ENCODE measurements at regions not wholly inside any gene's neighbourhood (a gene's known extent, or its start where the extent isn't known, plus 50 kb on each side); places are given as distances from the start of the nearest gene placed in this dataset.

DNA sequence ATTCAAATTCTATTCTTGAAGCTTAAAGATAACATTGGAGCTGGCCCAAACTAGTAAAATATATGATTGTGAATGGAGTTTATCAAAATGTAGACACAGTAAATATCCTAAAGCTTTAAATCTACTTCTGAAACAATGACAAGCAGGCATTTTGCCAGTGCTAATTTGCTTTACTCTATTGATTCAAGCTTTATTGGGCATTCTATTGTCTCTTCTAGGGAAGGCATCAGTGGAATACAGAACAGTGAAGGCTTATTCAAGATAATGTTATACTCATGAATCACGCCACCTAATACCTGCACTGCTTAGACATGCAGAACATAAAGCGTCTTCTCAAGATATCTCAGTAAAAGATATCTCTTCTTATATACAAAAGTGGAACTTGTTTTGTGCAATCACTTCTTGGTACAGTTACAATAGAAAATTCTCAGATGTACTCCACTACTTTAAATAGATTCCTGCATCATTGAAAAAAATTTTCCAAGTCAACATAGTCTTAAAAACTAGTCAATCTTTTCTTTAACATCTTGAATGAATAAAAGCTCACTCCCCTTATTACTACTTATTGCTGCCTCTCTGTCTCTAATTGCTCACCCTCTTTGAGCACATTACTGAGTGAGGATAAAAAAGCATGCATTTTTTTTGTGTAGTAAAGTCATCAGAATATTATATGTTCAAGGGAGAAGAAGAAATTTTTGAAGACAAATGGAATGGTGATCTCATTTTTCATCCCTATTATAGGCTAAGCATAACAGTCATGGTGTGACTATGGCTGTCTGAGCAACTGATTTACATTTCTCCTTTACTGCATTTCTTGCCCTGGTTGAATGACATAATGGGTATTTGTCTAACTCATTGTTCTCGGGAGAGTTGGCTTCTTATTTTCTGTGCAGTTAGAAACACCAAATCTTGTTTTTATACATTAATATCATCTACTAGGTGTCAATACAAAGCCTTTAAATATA is 98.0 kb upstream of the E2F7 start:
- Mint-ChIP-seq H3K4me1 (ENCODE audit: low read depth) (no peaks in the 10 kb centered on the region), H3K27me3 (ENCODE audit: low read depth) (peaks cover 2% of the 10 kb centered on the region), H3K36me3 (ENCODE audit: low read depth) (no peaks in the 10 kb centered on the region), H3K27ac (no peak overlapping the region), H3K9me3 (no peaks in the 10 kb centered on the region), H3K4me3 (no peak overlapping the region)
- intact Hi-C loops (cut with micrococcal nuclease), result no loop called here
- CTCF ChIA-PET, result no interaction called here
- DNase-seq, result no peak

GRCh38 chr12:77161944-77162343 is 96.6 kb upstream of the E2F7 start:
- CTCF ChIA-PET, result no interaction called here
- H3K9me3 Mint-ChIP-seq, result no peaks in the 10 kb centered on the region
- DNase-seq, result no peak
- no peak overlapping the region for H3K27ac Mint-ChIP-seq
- H3K4me1 Mint-ChIP-seq (ENCODE audit: low read depth), result no peaks in the 10 kb centered on the region
- intact Hi-C loops (cut with micrococcal nuclease), result no loop called here
- peaks cover 2% of the 10 kb centered on the region for H3K27me3 Mint-ChIP-seq (ENCODE audit: low read depth)
- H3K4me3 Mint-ChIP-seq, result no peak overlapping the region
- H3K36me3 Mint-ChIP-seq (ENCODE audit: low read depth), result no peaks in the 10 kb centered on the region

- no peaks in the 10 kb centered on the region for H3K9me3 Mint-ChIP-seq
- H3K4me3 Mint-ChIP-seq, result no peak overlapping the region
- H3K27me3 Mint-ChIP-seq (ENCODE audit: low read depth), result peaks cover 2% of the 10 kb centered on the region
- DNase-seq, result no peak
- intact Hi-C loops (cut with micrococcal nuclease), result no loop called here
- H3K36me3 Mint-ChIP-seq (ENCODE audit: low read depth), result no peaks in the 10 kb centered on the region
- CTCF ChIA-PET, result no interaction called here
- no peaks in the 10 kb centered on the region for H3K4me1 Mint-ChIP-seq (ENCODE audit: low read depth)
- no peak overlapping the region for H3K27ac Mint-ChIP-seq
Observed at GRCh38 chr12:77160931-77161330, 95.6 kb upstream of the E2F7 start.

- no peaks in the 10 kb centered on the region for H3K4me1 Mint-ChIP-seq (ENCODE audit: low read depth)
- H3K36me3 Mint-ChIP-seq (ENCODE audit: low read depth), result no peaks in the 10 kb centered on the region
- H3K27ac Mint-ChIP-seq, result no peak overlapping the region
- CTCF ChIA-PET, result no interaction called here
- DNase-seq, result no peak
- intact Hi-C loops (cut with micrococcal nuclease), result no loop called here
- peaks cover 1% of the 10 kb centered on the region for H3K9me3 Mint-ChIP-seq
- H3K27me3 Mint-ChIP-seq (ENCODE audit: low read depth), result no peaks in the 10 kb centered on the region
- H3K4me3 Mint-ChIP-seq, result no peak overlapping the region
Observed at GRCh38 chr12:77153706-77154105, 88.3 kb upstream of the E2F7 start.

DNA sequence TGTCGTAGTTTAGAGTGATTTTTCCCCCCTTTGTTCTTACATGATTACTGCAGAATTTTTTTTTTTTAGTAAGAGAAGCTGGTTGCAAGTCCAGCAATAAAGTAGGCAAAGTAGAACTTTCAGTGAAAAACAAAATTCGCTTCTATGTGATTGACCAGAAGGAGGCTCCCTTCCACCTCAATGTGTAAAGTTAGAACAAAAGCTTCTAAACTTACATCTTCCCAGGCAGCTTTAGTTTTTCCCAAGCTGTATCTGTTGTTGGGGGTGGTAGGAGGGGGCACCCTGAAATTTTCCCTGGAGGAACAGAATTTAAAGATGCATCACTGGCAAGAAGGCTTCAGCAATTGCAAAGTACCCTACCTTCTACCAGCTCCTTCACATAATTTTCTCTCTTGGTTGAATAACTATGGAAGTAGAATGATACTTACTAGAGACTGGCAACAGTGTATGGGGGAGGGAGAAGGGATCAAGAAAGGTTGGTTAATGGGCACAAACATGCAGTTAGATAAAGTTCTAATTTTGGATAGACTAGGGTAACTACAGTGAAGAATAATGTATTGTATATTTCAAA is 87.3 kb upstream of the E2F7 start:
- DNase-seq, result no peak
- no peaks in the 10 kb centered on the region for H3K27me3 Mint-ChIP-seq (ENCODE audit: low read depth)
- intact Hi-C loops (cut with micrococcal nuclease), result no loop called here
- CTCF ChIA-PET, result interaction anchor here (0.7 kb wide), 1 partner anchor 297 kb away, joined by 3 read pairs; no protein-coding TSS in a partner anchor
- peaks cover 1% of the 10 kb centered on the region for H3K9me3 Mint-ChIP-seq
- H3K4me1 Mint-ChIP-seq (ENCODE audit: low read depth), result no peaks in the 10 kb centered on the region
- no peak overlapping the region for H3K4me3 Mint-ChIP-seq
- no peaks in the 10 kb centered on the region for H3K36me3 Mint-ChIP-seq (ENCODE audit: low read depth)
- no peak overlapping the region for H3K27ac Mint-ChIP-seq

GRCh38 chr12:77151030-77151429 is 85.7 kb upstream of the E2F7 start:
- peaks cover 1% of the 10 kb centered on the region for H3K9me3 Mint-ChIP-seq
- no peak for DNase-seq
- H3K4me1 Mint-ChIP-seq (ENCODE audit: low read depth), result no peaks in the 10 kb centered on the region
- no peak overlapping the region for H3K27ac Mint-ChIP-seq
- H3K27me3 Mint-ChIP-seq (ENCODE audit: low read depth), result no peaks in the 10 kb centered on the region
- intact Hi-C loops (cut with micrococcal nuclease), result no loop called here
- H3K4me3 Mint-ChIP-seq, result no peak overlapping the region
- CTCF ChIA-PET, result no interaction called here
- H3K36me3 Mint-ChIP-seq (ENCODE audit: low read depth), result no peaks in the 10 kb centered on the region

DNA sequence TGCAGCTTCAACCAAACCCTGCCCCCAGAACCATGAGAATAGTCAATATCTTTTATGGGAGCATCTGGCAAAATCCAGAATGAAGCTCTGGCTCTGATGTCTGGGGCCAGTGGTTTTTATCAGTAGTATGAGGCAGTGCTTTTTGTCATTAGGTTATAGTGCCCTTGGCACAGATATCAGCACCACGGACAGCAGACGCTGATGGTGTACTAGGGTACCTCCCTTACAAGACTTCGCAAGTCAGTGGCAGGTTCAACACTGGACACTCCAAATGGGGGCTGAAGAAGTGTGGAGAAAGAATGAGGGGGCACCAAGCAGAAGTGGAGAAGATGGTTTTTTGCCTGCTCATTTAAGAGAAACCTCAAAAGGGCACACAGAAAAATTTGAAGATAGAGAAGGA is 68.2 kb upstream of the E2F7 start:
- peaks cover 5% of the 10 kb centered on the region for H3K27me3 Mint-ChIP-seq (ENCODE audit: low read depth)
- no peak overlapping the region for H3K4me3 Mint-ChIP-seq
- H3K27ac Mint-ChIP-seq, result no peak overlapping the region
- intact Hi-C loops (cut with micrococcal nuclease), result no loop called here
- peak; percentile 40 for DNase-seq
- no peaks in the 10 kb centered on the region for H3K9me3 Mint-ChIP-seq
- H3K4me1 Mint-ChIP-seq (ENCODE audit: low read depth), result no peaks in the 10 kb centered on the region
- CTCF ChIA-PET, result no interaction called here
- H3K36me3 Mint-ChIP-seq (ENCODE audit: low read depth), result no peaks in the 10 kb centered on the region

DNA sequence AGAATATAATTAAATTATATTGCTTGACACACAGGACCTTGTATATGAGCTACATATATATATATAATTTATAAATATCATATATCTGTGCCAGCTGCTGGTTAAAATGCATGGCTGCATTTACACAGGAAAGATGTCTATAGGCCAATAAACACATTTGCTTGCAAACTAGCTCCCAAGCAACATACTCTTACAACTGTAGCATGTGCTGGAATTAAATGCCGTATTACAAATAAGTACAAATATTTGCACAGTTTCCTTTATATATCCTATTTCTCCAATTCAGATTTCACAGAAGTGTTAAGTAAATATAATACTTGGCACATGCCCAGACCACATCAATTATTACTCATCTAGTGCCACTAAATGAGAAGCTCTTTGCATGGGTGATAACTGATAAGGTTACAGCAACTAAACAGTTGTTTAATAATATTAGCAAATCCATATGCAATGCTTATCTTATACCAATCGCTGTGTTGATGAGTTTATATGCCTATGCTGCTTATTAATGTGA is 66.7 kb upstream of the E2F7 start:
- Mint-ChIP-seq H3K4me1 (ENCODE audit: low read depth) (no peaks in the 10 kb centered on the region), H3K27ac (no peak overlapping the region), H3K9me3 (no peaks in the 10 kb centered on the region), H3K36me3 (ENCODE audit: low read depth) (no peaks in the 10 kb centered on the region), H3K27me3 (ENCODE audit: low read depth) (peaks cover 5% of the 10 kb centered on the region), H3K4me3 (no peak overlapping the region)
- intact Hi-C loops (cut with micrococcal nuclease), result no loop called here
- CTCF ChIA-PET, result no interaction called here
- no peak for DNase-seq

DNA sequence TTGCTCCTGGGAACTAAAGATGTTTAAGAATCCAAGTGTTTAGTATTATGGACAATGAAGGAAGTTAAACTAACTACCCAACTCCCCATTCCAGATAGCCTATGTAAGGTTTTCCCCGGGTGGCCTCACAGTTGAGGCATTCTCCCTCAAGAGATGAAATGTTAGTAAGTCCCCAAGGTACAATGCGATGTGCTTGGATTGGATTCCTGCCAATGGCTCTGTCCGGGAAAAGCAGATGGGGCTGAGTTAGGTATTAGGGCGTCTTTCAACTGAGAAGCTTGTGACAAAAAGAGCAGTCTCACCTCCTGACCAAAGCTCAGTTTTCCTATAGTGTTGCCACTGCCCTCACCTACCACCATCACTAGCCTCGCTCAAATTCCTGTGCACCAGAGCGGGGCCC is 64.8 kb upstream of the E2F7 start:
- no peak overlapping the region for H3K27ac Mint-ChIP-seq

GRCh38 chr12:77124767-77125166 is 59.4 kb upstream of the E2F7 start:
- Mint-ChIP-seq H3K27me3 (ENCODE audit: low read depth) (peaks cover 8% of the 10 kb centered on the region), H3K27ac (no peak overlapping the region), H3K9me3 (no peaks in the 10 kb centered on the region), H3K4me3 (no peak overlapping the region), H3K36me3 (ENCODE audit: low read depth) (no peaks in the 10 kb centered on the region), H3K4me1 (ENCODE audit: low read depth) (no peaks in the 10 kb centered on the region)
- no peak for DNase-seq
- CTCF ChIA-PET, result no interaction called here
- intact Hi-C loops (cut with micrococcal nuclease), result no loop called here

More for the DNA sequence above, 64.8 kb upstream of the E2F7 start:
- no peaks in the 10 kb centered on the region for H3K36me3 Mint-ChIP-seq (ENCODE audit: low read depth)
- H3K9me3 Mint-ChIP-seq, result no peaks in the 10 kb centered on the region
- no peaks in the 10 kb centered on the region for H3K27me3 Mint-ChIP-seq (ENCODE audit: low read depth)
- CTCF ChIA-PET, result no interaction called here
- no peak overlapping the region for H3K4me3 Mint-ChIP-seq
- DNase-seq, result no peak
- no peaks in the 10 kb centered on the region for H3K4me1 Mint-ChIP-seq (ENCODE audit: low read depth)
- intact Hi-C loops (cut with micrococcal nuclease), result no loop called here

- DNase-seq, result no peak
- Mint-ChIP-seq H3K27ac (no peak overlapping the region), H3K27me3 (ENCODE audit: low read depth) (peaks cover 8% of the 10 kb centered on the region), H3K4me1 (ENCODE audit: low read depth) (no peaks in the 10 kb centered on the region), H3K9me3 (no peaks in the 10 kb centered on the region), H3K36me3 (ENCODE audit: low read depth) (no peaks in the 10 kb centered on the region), H3K4me3 (no peak overlapping the region)
- intact Hi-C loops (cut with micrococcal nuclease), result no loop called here
- CTCF ChIA-PET, result no interaction called here
Observed at GRCh38 chr12:77122661-77123060, 57.3 kb upstream of the E2F7 start.

DNA sequence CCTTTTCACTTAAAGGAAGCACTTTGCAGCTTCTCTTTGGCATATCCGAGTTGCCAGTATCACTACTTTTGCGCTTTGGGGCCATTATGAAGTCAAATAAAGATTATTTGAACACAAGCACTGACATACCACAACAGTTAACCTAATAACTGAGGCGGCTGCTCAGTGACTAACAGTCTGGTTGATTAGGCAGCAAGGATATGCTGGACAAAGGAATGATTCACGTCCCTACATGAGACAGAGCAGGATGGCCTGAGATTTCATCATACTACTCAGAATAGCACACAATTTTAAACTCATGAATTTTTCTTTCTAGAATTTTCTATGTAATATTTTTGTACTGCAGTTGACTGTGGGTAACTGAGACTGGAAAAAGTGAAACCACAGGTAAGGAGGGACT is 56.9 kb upstream of the E2F7 start:
- no peak for DNase-seq
- Mint-ChIP-seq H3K27ac (no peak overlapping the region), H3K27me3 (ENCODE audit: low read depth) (peaks cover 8% of the 10 kb centered on the region), H3K9me3 (no peaks in the 10 kb centered on the region), H3K36me3 (ENCODE audit: low read depth) (no peaks in the 10 kb centered on the region), H3K4me3 (no peak overlapping the region), H3K4me1 (ENCODE audit: low read depth) (no peaks in the 10 kb centered on the region)
- intact Hi-C loops (cut with micrococcal nuclease), result no loop called here
- CTCF ChIA-PET, result no interaction called here
